Activated CD4-positive, CD25-positive, alpha-beta regulatory T cell (primary cell): ENCODE measurements at regions not wholly inside any gene's neighbourhood (a gene's known extent, or its start where the extent isn't known, plus 50 kb on each side); places are given as distances from the start of the nearest gene placed in this dataset.
"Not testable (repeated sequence)": the region's sequence is repeated elsewhere in the genome, so short reads cannot be mapped to it uniquely, and the experiment has no call there.

ENCODE experiments used
- DNase-seq, 4 experiments: peaks; one replicate each; lab custom pipeline; 2025; lab: John Stamatoyannopoulos, UW

GRCh38 chr20:22529150-22530019 lies 55.0 kb downstream of the FOXA2 start:
- no peak for DNase-seq

- DNase-seq, result no peak
Observed at GRCh38 chr20:22526512-22527012, 57.8 kb downstream of the FOXA2 start.

- DNase-seq, result no peak
Observed at GRCh38 chr20:22525821-22526220, 58.6 kb downstream of the FOXA2 start.

DNA sequence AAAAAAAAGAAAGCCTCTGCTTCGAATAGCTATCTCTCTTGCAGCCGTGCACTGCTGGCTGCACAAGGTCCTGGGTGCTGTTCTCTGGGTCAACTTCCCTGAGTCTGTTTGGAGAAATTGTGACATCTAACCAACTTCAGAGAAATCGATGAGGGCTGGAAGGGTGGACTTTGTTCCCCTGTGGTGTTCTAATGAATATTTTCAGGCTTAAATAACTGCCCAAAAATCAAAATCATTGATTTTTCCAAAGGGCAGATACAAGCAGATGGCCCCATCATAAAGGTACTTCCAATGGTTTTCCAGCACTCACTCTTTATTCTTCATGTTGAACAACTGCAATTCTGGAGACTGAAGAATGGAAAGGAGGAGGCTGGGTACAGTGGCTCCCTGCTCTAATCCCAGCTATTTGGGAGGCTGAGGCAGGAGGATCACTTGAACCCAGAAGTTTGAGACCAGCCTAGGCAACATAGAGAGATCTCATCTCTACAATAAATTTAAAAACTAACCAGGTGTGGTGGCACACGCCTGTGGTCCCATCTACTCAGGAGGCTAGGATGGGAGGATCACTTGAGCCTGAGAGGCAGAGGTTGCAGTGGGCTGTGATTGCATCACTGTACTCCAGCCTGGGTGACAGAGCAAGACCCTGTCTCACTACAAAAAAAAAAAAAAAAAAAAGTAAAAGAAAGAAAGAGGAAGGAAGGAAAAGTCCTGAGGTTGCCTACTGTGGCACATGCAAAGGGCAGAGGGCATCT lies 59.1 kb downstream of the FOXA2 start:
- DNase-seq, result no peak

DNA sequence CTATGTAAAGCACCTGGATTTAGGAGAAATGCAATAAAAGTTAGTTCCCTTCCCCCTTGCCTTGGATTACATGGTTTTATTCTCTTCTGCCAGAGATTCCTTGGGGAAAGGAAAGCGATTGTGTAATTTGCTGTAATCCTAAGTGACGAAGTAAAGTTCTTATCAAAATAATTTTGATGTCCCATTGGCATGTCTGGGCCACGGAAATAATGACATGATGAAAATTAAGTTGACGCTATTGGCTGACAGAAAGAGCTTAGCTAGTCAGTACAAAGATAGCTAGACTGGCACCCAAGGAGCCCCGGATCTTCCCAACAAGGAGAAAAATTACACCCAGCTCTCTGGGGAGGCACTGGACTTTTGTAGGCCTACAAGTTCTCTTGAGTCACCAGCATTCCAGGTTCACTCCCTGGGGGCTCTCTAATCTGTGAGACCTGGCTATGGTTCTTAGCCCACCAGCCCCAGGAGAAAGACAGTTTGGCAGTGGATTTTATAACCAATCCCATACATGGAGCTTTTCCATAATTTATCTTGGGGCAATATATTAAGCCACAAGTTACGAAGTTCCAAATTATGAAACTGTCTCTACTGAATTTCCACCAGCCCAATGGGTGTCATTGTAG lies 59.9 kb downstream of the FOXA2 start:
- DNase-seq, result no peak

- DNase-seq, result no peak
Observed at GRCh38 chr20:22523499-22524392, 60.6 kb downstream of the FOXA2 start.

DNA sequence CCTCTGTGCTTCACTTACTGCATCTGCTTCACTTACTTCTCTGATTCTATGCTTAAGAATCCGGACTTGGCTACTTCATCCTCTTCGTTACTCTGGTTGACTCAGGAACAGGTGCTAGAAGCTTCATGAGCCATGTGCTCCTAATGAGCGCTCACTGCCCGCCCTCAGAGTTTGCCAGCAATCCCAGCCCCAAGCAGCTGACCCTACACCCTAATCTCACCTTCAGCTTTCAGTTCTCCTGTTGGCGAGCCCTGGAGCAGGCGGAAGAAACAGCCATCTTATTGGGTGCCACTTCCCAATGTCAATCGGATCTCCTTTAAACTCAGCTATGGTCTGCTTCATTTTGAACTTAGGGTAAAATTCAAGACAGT lies 61.3 kb downstream of the FOXA2 start:
- no peak for DNase-seq

- DNase-seq, result no peak
Observed at GRCh38 chr20:22522701-22523100, 61.7 kb downstream of the FOXA2 start.

DNA sequence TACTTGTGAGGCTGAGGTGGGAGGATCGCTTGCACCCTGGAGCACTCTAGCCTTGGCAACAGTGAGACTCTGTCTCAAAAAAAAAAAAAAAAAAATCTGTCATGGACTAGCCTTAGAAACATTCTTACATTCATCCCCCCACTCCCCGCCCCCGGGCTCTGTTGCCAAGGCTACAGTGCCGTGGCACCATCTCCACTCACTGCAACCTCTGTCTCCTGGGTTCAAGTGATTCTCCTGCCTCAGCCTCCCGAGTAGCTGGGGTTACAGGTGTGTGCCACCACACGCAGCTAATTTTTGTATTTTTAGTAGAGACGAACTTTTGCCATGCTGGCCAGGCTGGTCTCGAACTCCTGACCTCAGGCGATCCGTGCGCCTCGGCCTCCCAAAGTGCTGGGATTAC lies 62.4 kb downstream of the FOXA2 start:
- DNase-seq, result not testable (repeated sequence)

DNA sequence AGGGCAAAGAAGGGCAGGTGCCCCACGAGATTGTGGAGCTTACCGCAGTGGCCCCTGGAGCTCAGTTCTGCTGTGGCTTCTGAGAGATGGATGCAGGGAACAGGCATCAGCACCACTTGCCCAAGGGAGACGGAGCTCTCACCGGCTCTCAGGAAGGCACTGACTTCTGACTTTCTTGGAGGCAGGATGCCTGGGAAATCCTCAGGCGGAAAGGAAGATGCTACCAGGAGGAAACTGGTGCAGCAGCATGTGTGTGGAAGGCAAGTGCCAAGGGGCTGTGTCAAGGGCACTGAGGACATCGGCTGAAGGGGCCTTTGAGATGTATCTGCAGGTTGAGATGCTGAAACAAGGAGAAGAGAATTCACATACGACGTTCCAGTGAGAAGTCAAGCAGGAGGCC lies 64.0 kb downstream of the FOXA2 start:
- DNase-seq, result no peak

GRCh38 chr20:22515264-22515663 lies 69.1 kb downstream of the FOXA2 start:
- no peak for DNase-seq

DNA sequence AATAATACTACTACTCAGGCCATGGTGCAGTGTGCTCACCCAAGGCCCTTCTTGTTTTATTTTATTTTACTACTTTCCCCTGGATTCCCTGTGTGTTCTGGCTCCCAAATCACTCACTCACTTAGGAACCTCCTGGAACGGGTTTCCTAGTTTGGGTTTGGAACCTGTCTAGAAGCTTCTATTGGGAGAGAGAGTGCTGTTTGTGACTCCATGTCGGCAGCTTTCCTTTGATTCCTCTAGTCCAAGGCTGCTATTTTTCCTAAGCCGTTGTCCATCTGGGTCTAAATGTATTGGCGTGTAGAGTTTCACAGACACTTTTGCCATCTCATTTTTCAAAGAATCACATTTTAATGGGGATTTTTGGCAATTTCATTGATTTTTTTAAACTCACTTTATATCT lies 70.8 kb downstream of the FOXA2 start:
- DNase-seq, result no peak

- no peak for DNase-seq
Observed at GRCh38 chr20:22512911-22513489, 71.4 kb downstream of the FOXA2 start.

DNA sequence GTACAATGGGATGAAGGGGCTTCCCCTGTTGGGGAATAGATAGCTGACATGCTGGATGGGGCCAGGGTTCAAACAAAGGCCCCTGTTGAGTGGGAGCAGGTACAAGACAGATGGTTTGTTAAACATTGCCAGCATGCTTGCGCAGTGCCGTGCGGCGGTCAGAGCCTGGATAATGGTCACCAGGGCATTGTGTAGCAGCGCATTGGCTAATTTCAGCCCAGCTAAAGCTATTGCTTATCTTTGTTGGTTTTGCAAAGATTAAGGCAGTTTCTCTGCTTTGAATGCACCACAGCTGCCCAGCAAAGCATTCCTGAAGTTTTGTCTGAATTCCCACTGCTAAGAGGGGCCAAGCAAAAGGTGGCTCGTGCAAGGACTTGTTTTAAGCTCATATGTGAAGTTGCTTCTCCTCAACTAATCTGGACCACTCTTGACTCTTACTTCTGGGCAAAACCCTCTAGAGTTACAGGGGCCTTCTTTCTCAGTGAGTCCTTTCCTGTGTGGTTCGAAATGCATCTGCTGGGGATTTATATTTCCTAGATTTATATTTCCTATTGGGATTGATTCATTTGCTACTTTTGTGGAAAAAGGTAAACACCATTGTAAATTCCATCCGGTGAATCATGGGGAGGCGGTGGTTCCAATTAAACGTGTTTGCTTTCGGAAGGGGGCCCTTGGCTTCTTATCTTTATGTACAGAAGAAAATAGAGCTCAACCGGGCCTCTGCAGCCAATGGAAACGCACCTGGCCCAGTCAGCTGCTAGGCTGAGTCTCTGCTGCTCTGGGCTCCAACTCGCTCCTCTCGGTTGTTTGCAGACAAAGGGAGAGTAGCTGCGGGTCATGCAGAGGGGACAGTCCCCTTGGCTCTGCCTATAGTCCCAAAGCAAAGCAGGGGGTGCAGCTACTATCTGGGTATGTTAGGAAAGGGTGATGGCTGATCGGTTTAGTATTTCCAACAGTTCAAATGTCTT lies 72.1 kb downstream of the FOXA2 start:
- no peak for DNase-seq

- DNase-seq, result no peak
Observed at GRCh38 chr20:22509843-22510147, 74.6 kb downstream of the FOXA2 start.

DNA sequence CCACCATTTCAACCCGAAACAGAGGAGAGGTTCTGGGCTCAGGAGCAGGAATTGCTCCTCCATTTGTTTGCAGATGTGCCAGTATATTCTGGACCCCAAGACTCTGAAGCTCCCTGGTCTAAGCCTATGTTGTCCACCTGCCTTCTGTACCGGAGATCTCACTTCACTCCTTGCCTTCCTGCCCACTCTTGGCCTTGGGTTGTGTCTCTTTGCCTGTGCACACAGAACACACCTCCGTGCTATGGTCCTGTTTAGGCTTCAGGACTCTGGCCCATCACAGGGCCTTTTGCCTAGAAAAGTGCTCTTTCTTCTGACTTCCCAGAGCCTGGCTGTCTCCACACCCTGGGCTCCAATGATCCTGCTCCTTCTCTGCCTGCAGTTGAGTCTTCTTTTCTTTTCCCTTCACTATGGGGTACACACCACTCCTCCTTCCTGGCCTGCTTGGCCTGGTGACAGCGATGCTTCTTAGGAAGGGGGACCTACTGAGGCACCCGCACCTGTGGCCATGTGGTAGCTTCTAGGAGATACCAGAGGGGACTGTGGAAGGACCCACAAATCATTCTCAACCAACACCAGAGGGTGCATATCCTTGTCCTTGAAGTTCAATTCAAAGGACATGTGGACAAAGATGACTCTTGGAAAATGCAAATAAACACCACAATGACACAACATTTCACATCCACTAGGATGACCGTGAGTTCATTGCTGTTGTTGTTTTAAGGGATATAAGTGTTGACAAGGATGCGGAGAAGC lies 75.1 kb downstream of the FOXA2 start:
- no peak for DNase-seq

GRCh38 chr20:22508426-22508825 lies 75.9 kb downstream of the FOXA2 start:
- DNase-seq, result no peak

GRCh38 chr20:22507240-22507961 lies 77.0 kb downstream of the FOXA2 start:
- DNase-seq, result no peak

DNA sequence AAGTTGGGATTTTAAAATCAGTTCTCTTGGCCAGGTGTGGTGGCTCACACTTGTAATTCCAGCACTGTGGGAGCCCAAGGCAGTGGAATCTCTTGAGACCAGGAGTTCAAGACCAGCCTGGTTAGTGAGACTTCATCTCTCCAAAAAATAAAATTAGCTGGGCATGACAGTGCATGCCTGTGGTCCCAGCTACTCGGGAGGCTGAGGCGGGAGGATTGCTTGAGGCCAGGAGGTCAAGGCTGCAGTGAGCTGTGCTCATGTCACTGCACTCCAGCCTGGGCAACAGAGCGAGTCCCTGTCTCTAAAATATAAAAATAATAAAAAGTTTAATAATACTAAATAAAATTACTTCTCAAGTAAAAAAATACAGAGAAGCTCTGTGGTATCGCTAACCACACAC lies 77.5 kb downstream of the FOXA2 start:
- no peak for DNase-seq
